OCI-LY1 (cell line): ENCODE measurements at regions not wholly inside any gene's neighbourhood (a gene's known extent, or its start where the extent isn't known, plus 50 kb on each side); places are given as distances from the start of the nearest gene placed in this dataset.

Source experiments
- H2AFZ ChIP-seq: fragments of 200-600 bp; sonication (generic), shearing (Covaris generic); 2 replicates; pipeline ENCODE4 v1.6.0; 2014; ENCODE audit warnings: antibody characterized with exemption, mild to moderate bottlenecking, low read length
- H3F3A ChIP-seq: fragments of 200-600 bp; sonication (generic), shearing (Covaris generic); 2 replicates; pipeline ENCODE4 v1.6.0; 2014; ENCODE audit warnings: mild to moderate bottlenecking, antibody characterized with exemption, low read length, moderate library complexity; ENCODE audit not compliant: insufficient read depth
- H3K27ac ChIP-seq: fragments of 200-600 bp; sonication (generic); 2 replicates; pipeline ENCODE4 v1.5.1; 2014; ENCODE audit warnings: low read length, mixed run types, mild to moderate bottlenecking, low read depth; ENCODE audit not compliant: poor library complexity, severe bottlenecking
- H3K27me3 ChIP-seq: fragments of 200-600 bp; sonication (generic); 2 replicates; pipeline ENCODE4 v1.6.0; 2014; ENCODE audit warnings: antibody characterized with exemption, mild to moderate bottlenecking, low read length, moderate library complexity; ENCODE audit not compliant: insufficient read depth
- H3K36me3 ChIP-seq: fragments of 200-600 bp; sonication (generic); 2 replicates; pipeline ENCODE4 v1.6.1; 2014; ENCODE audit warnings: mild to moderate bottlenecking, antibody characterized with exemption, low read length, moderate library complexity, mixed read lengths; ENCODE audit not compliant: insufficient read depth
- H3K4me1 ChIP-seq: fragments of 200-600 bp; sonication (generic); 2 replicates; pipeline ENCODE4 v1.5.1; 2014; ENCODE audit warnings: mild to moderate bottlenecking, low read length, moderate library complexity; ENCODE audit not compliant: insufficient read depth, severe bottlenecking
- H3K4me2 ChIP-seq: fragments of 200-600 bp; sonication (generic), shearing (Covaris generic); 2 replicates; pipeline ENCODE4 v1.6.1; 2014; ENCODE audit warnings: low read length
- H3K4me3 ChIP-seq: fragments of 200-600 bp; sonication (generic); 2 replicates; pipeline ENCODE4 v1.5.1; 2014; ENCODE audit warnings: low read length, low read depth, mild to moderate bottlenecking, mixed read lengths; ENCODE audit not compliant: poor library complexity, severe bottlenecking
- H3K79me2 ChIP-seq: fragments of 200-600 bp; shearing (Covaris generic); 2 replicates; pipeline ENCODE4 v1.6.1; 2016; ENCODE audit warnings: mixed run types, low read length, mixed read lengths; ENCODE audit not compliant: insufficient read depth
- H3K9ac ChIP-seq: fragments of 200-600 bp; sonication (generic), shearing (Covaris generic); 2 replicates; pipeline ENCODE4 v1.6.1; 2014; ENCODE audit warnings: mild to moderate bottlenecking, low read length, mixed read lengths
- H3K9me2 ChIP-seq: fragments of 200-600 bp; sonication (generic), shearing (Covaris generic); 2 replicates; pipeline ENCODE4 v1.6.1; 2014; ENCODE audit warnings: low read depth, mild to moderate bottlenecking, low read length, mixed read lengths
- H3K9me3 ChIP-seq: fragments of 200-600 bp; shearing (Covaris generic); 2 replicates; pipeline ENCODE4 v1.6.1; 2014; ENCODE audit warnings: low read length, mixed read lengths
- H4K20me1 ChIP-seq: fragments of 200-600 bp; sonication (generic), shearing (Covaris generic); 2 replicates; pipeline ENCODE4 v1.6.0; 2016; ENCODE audit warnings: mild to moderate bottlenecking, low read length; ENCODE audit not compliant: insufficient read depth
- CTCF ChIP-seq: fragments of 200-600 bp; sonication (generic), shearing (Covaris generic); IDR thresholded peaks from 2 replicates; pipeline ENCODE4 v1.5.1; 2017; ENCODE audit warnings: mild to moderate bottlenecking, antibody characterized with exemption, low read length, moderate library complexity, mixed read lengths
- EZH2 ChIP-seq: fragments of 200-600 bp; sonication (generic), shearing (Covaris generic); IDR thresholded peaks from 2 replicates; pipeline ENCODE4 v1.8.0; 2017; ENCODE audit warnings: borderline replicate concordance, mixed run types, mild to moderate bottlenecking, antibody characterized with exemption, low read length, moderate library complexity, mixed read lengths

DNA sequence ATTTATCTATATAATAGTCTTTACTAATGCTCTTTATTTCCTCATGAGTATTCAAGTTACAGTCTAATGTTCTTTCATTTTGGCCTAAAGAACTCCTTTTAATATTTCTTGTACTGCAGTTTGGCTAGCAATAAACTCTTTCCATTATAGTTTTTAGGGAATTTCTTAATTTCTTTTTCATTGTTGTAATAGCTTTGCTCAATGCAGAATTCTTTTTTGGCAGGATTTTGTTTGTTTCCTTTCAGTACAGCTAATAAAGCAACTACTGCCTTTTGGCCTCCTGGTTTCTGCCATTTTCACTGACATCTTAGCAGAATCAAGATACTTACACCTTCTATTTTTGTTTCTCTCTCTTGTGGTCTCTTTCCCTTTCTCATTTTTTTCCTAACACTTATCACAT is 390.4 kb upstream of the RGPD4 start:
- H3K27ac ChIP-seq: no peak overlapping the region
- H3K4me3 ChIP-seq: no peak overlapping the region
- H3K9ac ChIP-seq: no peak overlapping the region
- H3K27me3 ChIP-seq: no peaks in the 10 kb centered on the region
- H3K9me3 ChIP-seq: no peaks in the 10 kb centered on the region
- no peaks in the 10 kb centered on the region for H3F3A ChIP-seq
- H3K4me1 ChIP-seq: no peaks in the 10 kb centered on the region
- H2AFZ ChIP-seq: no peak overlapping the region
- TF ChIP-seq EZH2: no peak
- no peak for TF ChIP-seq CTCF
- H3K9me2 ChIP-seq: no peaks in the 10 kb centered on the region
- H3K36me3 ChIP-seq: no peaks in the 10 kb centered on the region
- no peaks in the 10 kb centered on the region for H4K20me1 ChIP-seq
- no peaks in the 10 kb centered on the region for H3K79me2 ChIP-seq
- no peak overlapping the region for H3K4me2 ChIP-seq

- Histone ChIP-seq H3K79me2 (no peaks in the 10 kb centered on the region), H3K27me3 (no peaks in the 10 kb centered on the region), H3K36me3 (no peaks in the 10 kb centered on the region), H2AFZ (no peak overlapping the region), H3K4me3 (no peak overlapping the region), H3K9me3 (no peaks in the 10 kb centered on the region), H4K20me1 (no peaks in the 10 kb centered on the region), H3K9ac (no peak overlapping the region), H3K9me2 (no peaks in the 10 kb centered on the region), H3K27ac (no peak overlapping the region), H3K4me2 (no peak overlapping the region), H3F3A (no peaks in the 10 kb centered on the region), H3K4me1 (no peaks in the 10 kb centered on the region)
- TF ChIP-seq CTCF (no peak), EZH2 (no peak)
Measured at GRCh38 chr2:107437265-107437664, 389.4 kb upstream of the RGPD4 start.

- no peak for TF ChIP-seq EZH2
- no peak for TF ChIP-seq CTCF
Measured at GRCh38 chr2:107437807-107438206, 388.9 kb upstream of the RGPD4 start.

More at GRCh38 chr2:107437807-107438206, 388.9 kb upstream of the RGPD4 start:
- no peaks in the 10 kb centered on the region for H3K36me3 ChIP-seq
- no peaks in the 10 kb centered on the region for H3K9me2 ChIP-seq
- H4K20me1 ChIP-seq: no peaks in the 10 kb centered on the region
- no peak overlapping the region for H3K4me3 ChIP-seq
- H3K9ac ChIP-seq: no peak overlapping the region
- no peaks in the 10 kb centered on the region for H3F3A ChIP-seq
- H3K27me3 ChIP-seq: no peaks in the 10 kb centered on the region
- H3K79me2 ChIP-seq: no peaks in the 10 kb centered on the region
- H3K27ac ChIP-seq: no peak overlapping the region
- H3K9me3 ChIP-seq: no peaks in the 10 kb centered on the region
- no peak overlapping the region for H3K4me2 ChIP-seq
- H3K4me1 ChIP-seq: no peaks in the 10 kb centered on the region
- no peak overlapping the region for H2AFZ ChIP-seq
